GM04504 (cell line): ENCODE measurements at regions not wholly inside any gene's neighbourhood (a gene's known extent, or its start where the extent isn't known, plus 50 kb on each side); places are given as distances from the start of the nearest gene placed in this dataset.
A peak's percentile ranks its signal among the peaks of the same experiment; 100 is the strongest.
"Not testable (repeated sequence)": the region's sequence is repeated elsewhere in the genome, so short reads cannot be mapped to it uniquely, and the experiment has no call there.

ENCODE experiments used
- DNase-seq: peaks from one replicate; pipeline ENCODE4 v3.0.0-alpha.2; 2012; ENCODE audit warnings: low read depth

- DNase-seq: not testable (repeated sequence)
Observed at GRCh38 chr1:149361310-149361709, 113.5 kb upstream of the NBPF19 start.

- not testable (repeated sequence) for DNase-seq
Observed at GRCh38 chr1:149364188-149364981, 110.5 kb upstream of the NBPF19 start.

- not testable (repeated sequence) for DNase-seq
Observed at GRCh38 chr1:149366402-149366801, 108.4 kb upstream of the NBPF19 start.

- not testable (repeated sequence) for DNase-seq
Observed at GRCh38 chr1:149367472-149368044, 107.3 kb upstream of the NBPF19 start.

- not testable (repeated sequence) for DNase-seq
Observed at GRCh38 chr1:149368337-149368736, 106.5 kb upstream of the NBPF19 start.

- DNase-seq: not testable (repeated sequence)
Observed at GRCh38 chr1:149369081-149369480, 105.8 kb upstream of the NBPF19 start.

- not testable (repeated sequence) for DNase-seq
Observed at GRCh38 chr1:149371955-149372354, 102.9 kb upstream of the NBPF19 start.

GRCh38 chr1:149378462-149378861 is 96.4 kb upstream of the NBPF19 start:
- not testable (repeated sequence) for DNase-seq

- peak; percentile 54 for DNase-seq
Observed at GRCh38 chr1:149390173-149390926, 84.5 kb upstream of the NBPF19 start.

- not testable (repeated sequence) for DNase-seq
Observed at GRCh38 chr1:149390931-149391330, 83.9 kb upstream of the NBPF19 start.

GRCh38 chr1:149395802-149396201 is 79.0 kb upstream of the NBPF19 start:
- not testable (repeated sequence) for DNase-seq

GRCh38 chr1:149398527-149398926 is 76.3 kb upstream of the NBPF19 start:
- DNase-seq: not testable (repeated sequence)

- DNase-seq: not testable (repeated sequence)
Observed at GRCh38 chr1:149408404-149408803, 66.4 kb upstream of the NBPF19 start.

- not testable (repeated sequence) for DNase-seq
Observed at GRCh38 chr1:149415373-149415772, 59.5 kb upstream of the NBPF19 start.

- not testable (repeated sequence) for DNase-seq
Observed at GRCh38 chr1:149418782-149419181, 56.1 kb upstream of the NBPF19 start.

GRCh38 chr1:149423122-149423521 is 51.7 kb upstream of the NBPF19 start:
- DNase-seq: not testable (repeated sequence)
